PC-3 (cell line): ENCODE measurements at regions not wholly inside any gene's neighbourhood (a gene's known extent, or its start where the extent isn't known, plus 50 kb on each side); places are given as distances from the start of the nearest gene placed in this dataset.

Source experiments
- EZH2 ChIP-seq: fragments of 300-600 bp; sonication (generic); IDR thresholded peaks from one replicate; pipeline ENCODE4 v1.6.1; 2017; ENCODE audit warnings: antibody characterized with exemption, mild to moderate bottlenecking, low read length; ENCODE audit not compliant: unreplicated experiment
- EZH2phosphoT487 ChIP-seq: fragments of 300-600 bp; sonication (generic); IDR thresholded peaks from 2 replicates; pipeline ENCODE4 v1.6.1; 2018; ENCODE audit warnings: mild to moderate bottlenecking, antibody characterized with exemption, low read length, borderline replicate concordance
- TF ChIP-seq, protein P1 (sequence below): fragments of 300-600 bp; sonication (generic); conservative IDR thresholded peaks from 2 replicates; pipeline ENCODE4 v1.5.1; 2017; ENCODE audit warnings: antibody characterized with exemption, low read depth, mild to moderate bottlenecking, low read length

DNA sequence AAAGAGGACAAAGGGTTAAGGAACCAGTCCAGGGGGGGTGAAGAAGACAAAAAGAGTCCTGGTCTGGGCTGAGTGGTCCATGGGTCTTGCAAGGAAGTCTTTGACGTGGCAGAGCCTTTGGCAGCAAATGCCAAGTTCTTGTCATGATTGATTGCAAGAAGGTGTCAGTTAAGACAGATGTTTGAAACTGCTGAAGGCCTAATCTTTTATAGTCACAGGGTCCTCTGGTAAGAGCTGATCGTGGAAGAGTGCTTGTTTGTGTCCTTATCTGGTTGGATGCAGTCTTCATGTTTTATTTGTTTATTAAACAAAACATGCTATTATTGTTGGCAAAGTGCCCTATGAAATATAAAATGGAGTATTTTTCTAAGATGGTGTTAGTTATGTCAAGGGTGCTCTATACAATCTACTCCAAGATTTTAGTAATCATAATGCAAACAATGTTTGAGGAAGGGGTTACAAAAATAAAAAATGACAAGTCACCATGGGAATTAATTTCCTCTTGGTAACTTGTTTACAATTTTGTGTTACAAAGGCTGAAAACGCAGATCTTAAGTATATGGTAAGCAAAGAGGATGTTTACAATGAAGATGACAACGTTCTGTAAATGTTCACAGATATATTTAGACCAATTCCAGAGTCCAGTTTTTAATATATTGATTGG is 85.9 kb downstream of the MAGED4 start:
- TF ChIP-seq, protein P1, sequence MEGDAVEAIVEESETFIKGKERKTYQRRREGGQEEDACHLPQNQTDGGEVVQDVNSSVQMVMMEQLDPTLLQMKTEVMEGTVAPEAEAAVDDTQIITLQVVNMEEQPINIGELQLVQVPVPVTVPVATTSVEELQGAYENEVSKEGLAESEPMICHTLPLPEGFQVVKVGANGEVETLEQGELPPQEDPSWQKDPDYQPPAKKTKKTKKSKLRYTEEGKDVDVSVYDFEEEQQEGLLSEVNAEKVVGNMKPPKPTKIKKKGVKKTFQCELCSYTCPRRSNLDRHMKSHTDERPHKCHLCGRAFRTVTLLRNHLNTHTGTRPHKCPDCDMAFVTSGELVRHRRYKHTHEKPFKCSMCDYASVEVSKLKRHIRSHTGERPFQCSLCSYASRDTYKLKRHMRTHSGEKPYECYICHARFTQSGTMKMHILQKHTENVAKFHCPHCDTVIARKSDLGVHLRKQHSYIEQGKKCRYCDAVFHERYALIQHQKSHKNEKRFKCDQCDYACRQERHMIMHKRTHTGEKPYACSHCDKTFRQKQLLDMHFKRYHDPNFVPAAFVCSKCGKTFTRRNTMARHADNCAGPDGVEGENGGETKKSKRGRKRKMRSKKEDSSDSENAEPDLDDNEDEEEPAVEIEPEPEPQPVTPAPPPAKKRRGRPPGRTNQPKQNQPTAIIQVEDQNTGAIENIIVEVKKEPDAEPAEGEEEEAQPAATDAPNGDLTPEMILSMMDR, result no peak
- no peak for TF ChIP-seq EZH2
- TF ChIP-seq EZH2phosphoT487, result no peak
